Thyroid gland (tissue), 4 donors: ENCODE measurements at regions not wholly inside any gene's neighbourhood (a gene's known extent, or its start where the extent isn't known, plus 50 kb on each side); places are given as distances from the start of the nearest gene placed in this dataset.

Experiments used
- CTCF ChIP-seq, 6 experiments: fragments of 200-600 bp in 3 of 6; fragments of 450-650 bp in 3 of 6; sonication (generic) in 3 of 6; IDR thresholded peaks; one replicate each; pipeline ENCODE4 v1.5.1; 2016 to 2019; ENCODE audit warnings: antibody characterized with exemption in 6 of 6, mild to moderate bottlenecking in 2 of 6, inconsistent platforms in 1 of 6, moderate library complexity in 1 of 6
- POLR2A ChIP-seq, 2 donors: fragments of 450-650 bp; IDR thresholded peaks; one replicate each; pipeline ENCODE4 v1.6.1; 2017; ENCODE audit warnings: antibody characterized with exemption in 2 of 2, mild to moderate bottlenecking in 2 of 2, moderate library complexity in 1 of 2

- TF ChIP-seq CTCF (IDR thresholded peaks at IDR 0.05) (no peak), POLR2A (IDR thresholded peaks at IDR 0.05) (no peak)
Measured at GRCh38 chr9:104345061-104345460, 159.0 kb upstream of the OR13F1 start.
